ENCODE measurements at regions not wholly inside any gene's neighbourhood (a gene's known extent, or its start where the extent isn't known, plus 50 kb on each side); places are given as distances from the start of the nearest gene placed in this dataset.

GRCh38 chr14:61191733-61192132 is 89.4 kb downstream of the TMEM30B start:
- Histone ChIP-seq H3K27me3 (ENCODE audit: control insufficient read depth, insufficient read depth, low read length) (no peaks in the 10 kb centered on the region), H3K4me2 (ENCODE audit: low read length) (no peak overlapping the region), H3K4me3 (ENCODE audit: low read depth, low read length) (no peak overlapping the region), H3K79me2 (no peaks in the 10 kb centered on the region), H3K27ac (no peak overlapping the region), H3K9ac (no peak overlapping the region), H2AFZ (no peak overlapping the region), H3K36me3 (ENCODE audit: control insufficient read depth, insufficient read depth, low read length) (no peaks in the 10 kb centered on the region), H3K9me3 (ENCODE audit: control insufficient read depth, low read length) (no peaks in the 10 kb centered on the region), H3K4me1 (peaks cover 15% of the 10 kb centered on the region)
- TF ChIP-seq, protein P1, sequence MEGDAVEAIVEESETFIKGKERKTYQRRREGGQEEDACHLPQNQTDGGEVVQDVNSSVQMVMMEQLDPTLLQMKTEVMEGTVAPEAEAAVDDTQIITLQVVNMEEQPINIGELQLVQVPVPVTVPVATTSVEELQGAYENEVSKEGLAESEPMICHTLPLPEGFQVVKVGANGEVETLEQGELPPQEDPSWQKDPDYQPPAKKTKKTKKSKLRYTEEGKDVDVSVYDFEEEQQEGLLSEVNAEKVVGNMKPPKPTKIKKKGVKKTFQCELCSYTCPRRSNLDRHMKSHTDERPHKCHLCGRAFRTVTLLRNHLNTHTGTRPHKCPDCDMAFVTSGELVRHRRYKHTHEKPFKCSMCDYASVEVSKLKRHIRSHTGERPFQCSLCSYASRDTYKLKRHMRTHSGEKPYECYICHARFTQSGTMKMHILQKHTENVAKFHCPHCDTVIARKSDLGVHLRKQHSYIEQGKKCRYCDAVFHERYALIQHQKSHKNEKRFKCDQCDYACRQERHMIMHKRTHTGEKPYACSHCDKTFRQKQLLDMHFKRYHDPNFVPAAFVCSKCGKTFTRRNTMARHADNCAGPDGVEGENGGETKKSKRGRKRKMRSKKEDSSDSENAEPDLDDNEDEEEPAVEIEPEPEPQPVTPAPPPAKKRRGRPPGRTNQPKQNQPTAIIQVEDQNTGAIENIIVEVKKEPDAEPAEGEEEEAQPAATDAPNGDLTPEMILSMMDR (IDR thresholded peaks at IDR 0.05) = no peak

- TF ChIP-seq, protein P1 (IDR thresholded peaks at IDR 0.05) = no peak
- Histone ChIP-seq H3K9me3 (ENCODE audit: control insufficient read depth, low read length) (no peaks in the 10 kb centered on the region), H2AFZ (peak overlapping the region; percentile 44), H3K27me3 (ENCODE audit: control insufficient read depth, insufficient read depth, low read length) (no peaks in the 10 kb centered on the region), H3K79me2 (no peaks in the 10 kb centered on the region), H3K36me3 (ENCODE audit: control insufficient read depth, insufficient read depth, low read length) (no peaks in the 10 kb centered on the region), H3K27ac (no peak overlapping the region), H3K4me1 (peaks cover 15% of the 10 kb centered on the region), H3K4me2 (ENCODE audit: low read length) (no peak overlapping the region), H3K4me3 (ENCODE audit: low read depth, low read length) (no peak overlapping the region), H3K9ac (no peak overlapping the region)
These were observed 90.8 kb downstream of the TMEM30B start for GRCh38 chr14:61190341-61190740.

GRCh38 chr14:61188978-61189808 is 91.9 kb downstream of the TMEM30B start:
- H3K36me3 ChIP-seq (ENCODE audit: control insufficient read depth, insufficient read depth, low read length) = no peaks in the 10 kb centered on the region
- no peak overlapping the region for H3K9ac ChIP-seq
- peak overlapping the region; percentile 48 for H3K4me3 ChIP-seq (ENCODE audit: low read depth, low read length)
- peak overlapping the region; percentile 85 for H2AFZ ChIP-seq
- no peaks in the 10 kb centered on the region for H3K9me3 ChIP-seq (ENCODE audit: control insufficient read depth, low read length)
- H3K27ac ChIP-seq = peak overlapping the region; percentile 77
- no peaks in the 10 kb centered on the region for H3K79me2 ChIP-seq
- no peaks in the 10 kb centered on the region for H3K27me3 ChIP-seq (ENCODE audit: control insufficient read depth, insufficient read depth, low read length)
- TF ChIP-seq, protein P1 (IDR thresholded peaks at IDR 0.05) = peak; percentile 73
- H3K4me1 ChIP-seq = peaks cover 15% of the 10 kb centered on the region
- H3K4me2 ChIP-seq (ENCODE audit: low read length) = peak overlapping the region; percentile 62

- Histone ChIP-seq H3K27ac (peak overlapping the region; percentile 25), H2AFZ (peak overlapping the region; percentile 85), H3K4me2 (ENCODE audit: low read length) (peak overlapping the region; percentile 47), H3K36me3 (ENCODE audit: control insufficient read depth, insufficient read depth, low read length) (no peaks in the 10 kb centered on the region), H3K27me3 (ENCODE audit: control insufficient read depth, insufficient read depth, low read length) (no peaks in the 10 kb centered on the region), H3K9ac (no peak overlapping the region), H3K4me1 (peaks cover 15% of the 10 kb centered on the region), H3K79me2 (no peaks in the 10 kb centered on the region), H3K9me3 (ENCODE audit: control insufficient read depth, low read length) (no peaks in the 10 kb centered on the region), H3K4me3 (ENCODE audit: low read depth, low read length) (peak overlapping the region; percentile 12)
- TF ChIP-seq, protein P1 (IDR thresholded peaks at IDR 0.05) = no peak
These were observed 92.9 kb downstream of the TMEM30B start for GRCh38 chr14:61188196-61188595.
